Stimulated activated CD4-positive, alpha-beta T cell treated with anti-CD3 and anti-CD28 coated beads, Interleukin-15, amount 100 ng/mL, for 1 hour (primary cell): ENCODE measurements at regions not wholly inside any gene's neighbourhood (a gene's known extent, or its start where the extent isn't known, plus 50 kb on each side); places are given as distances from the start of the nearest gene placed in this dataset.
A peak's percentile ranks its signal among the peaks of the same experiment; 100 is the strongest.

ENCODE experiments used
- DNase-seq, 2 donors: peaks; one replicate each; pipeline ENCODE4 v3.0.0-alpha.2; 2020; ENCODE audit warnings: low read depth in 1 of 2, low spot score in 1 of 2

GRCh38 chr9:20012232-20012631, 223.4 kb upstream of the SLC24A2 start:
- DNase-seq = no peak

GRCh38 chr9:20009606-20010005, 220.8 kb upstream of the SLC24A2 start:
- DNase-seq = no peak

GRCh38 chr9:20002011-20002410, 213.2 kb upstream of the SLC24A2 start:
- DNase-seq = no peak

- no peak for DNase-seq
Observed at GRCh38 chr9:20001058-20001457, 212.2 kb upstream of the SLC24A2 start.

GRCh38 chr9:19999491-20000057, 210.7 kb upstream of the SLC24A2 start:
- peak in 1 of 2 donors; percentile 3 for DNase-seq

GRCh38 chr9:19998823-19999455, 210.1 kb upstream of the SLC24A2 start:
- no peak for DNase-seq

GRCh38 chr9:19998153-19998552, 209.3 kb upstream of the SLC24A2 start:
- DNase-seq = no peak

- DNase-seq = no peak
Observed at GRCh38 chr9:19995619-19996018, 206.8 kb upstream of the SLC24A2 start.

GRCh38 chr9:19994296-19994695, 205.5 kb upstream of the SLC24A2 start:
- no peak for DNase-seq

- DNase-seq = no peak
Observed at GRCh38 chr9:19992556-19992955, 203.7 kb upstream of the SLC24A2 start.

GRCh38 chr9:19989213-19989612, 200.4 kb upstream of the SLC24A2 start:
- DNase-seq = no peak

- no peak for DNase-seq
Observed at GRCh38 chr9:19988281-19988680, 199.4 kb upstream of the SLC24A2 start.

- DNase-seq = no peak
Observed at GRCh38 chr9:19985081-19985480, 196.2 kb upstream of the SLC24A2 start.

GRCh38 chr9:19976226-19976625, 187.4 kb upstream of the SLC24A2 start:
- DNase-seq = peak in 1 of 2 donors; percentile 20

- no peak for DNase-seq
Observed at GRCh38 chr9:19975499-19975898, 186.7 kb upstream of the SLC24A2 start.

GRCh38 chr9:19969721-19970120, 180.9 kb upstream of the SLC24A2 start:
- no peak for DNase-seq

- DNase-seq = no peak
Observed at GRCh38 chr9:19967888-19968459, 179.1 kb upstream of the SLC24A2 start.

- DNase-seq = no peak
Observed at GRCh38 chr9:19967216-19967887, 178.5 kb upstream of the SLC24A2 start.

- DNase-seq = no peak
Observed at GRCh38 chr9:19965336-19965735, 176.5 kb upstream of the SLC24A2 start.

GRCh38 chr9:19947996-19948395, 159.2 kb upstream of the SLC24A2 start:
- no peak for DNase-seq

GRCh38 chr9:19946441-19947109, 157.7 kb upstream of the SLC24A2 start:
- no peak for DNase-seq

- DNase-seq = no peak
Observed at GRCh38 chr9:19941874-19942273, 153.0 kb upstream of the SLC24A2 start.
